ENCODE measurements at regions not wholly inside any gene's neighbourhood (a gene's known extent, or its start where the extent isn't known, plus 50 kb on each side); places are given as distances from the start of the nearest gene placed in this dataset.
"Not testable (repeated sequence)": the region's sequence is repeated elsewhere in the genome, so short reads cannot be mapped to it uniquely, and the experiment has no call there.

DNA sequence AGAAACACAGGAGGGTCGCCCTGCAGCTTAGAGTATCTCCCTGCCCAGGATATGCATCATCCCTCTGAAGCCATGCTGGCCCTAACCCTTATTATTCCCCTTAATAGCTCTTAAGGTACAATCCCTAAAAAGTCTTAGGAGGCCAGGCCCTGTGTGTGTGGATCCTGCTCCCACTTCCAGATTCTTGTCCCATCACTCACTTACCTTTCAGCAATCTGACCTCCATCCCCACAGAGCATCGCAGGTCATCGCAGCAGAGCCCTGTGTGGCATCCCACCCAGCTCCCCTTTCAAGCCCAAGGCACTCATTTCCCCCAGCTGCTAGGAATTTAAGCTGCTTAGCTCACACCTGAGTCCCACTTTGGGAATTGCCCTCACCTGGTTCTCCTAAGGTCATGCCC, 223.8 kb upstream of the SMLR1 start:
- Histone ChIP-seq H3K4me1 (no peaks in the 10 kb centered on the region; the same call in 1 of the 2 replicates), H3K36me3 (replicated peaks) (no peaks in the 10 kb centered on the region), H3K4me3 (no peak overlapping the region), H3K9me3 (no peaks in the 10 kb centered on the region), H3K27me3 (ENCODE audit: low read depth) (no peaks in the 10 kb centered on the region)
- in situ Hi-C loops (cut with MboI; ENCODE audit: low sequenced_read_pairs) = no loop called here
- no peak for DNase-seq (ENCODE audit: low spot score in 2 of 2)

DNA sequence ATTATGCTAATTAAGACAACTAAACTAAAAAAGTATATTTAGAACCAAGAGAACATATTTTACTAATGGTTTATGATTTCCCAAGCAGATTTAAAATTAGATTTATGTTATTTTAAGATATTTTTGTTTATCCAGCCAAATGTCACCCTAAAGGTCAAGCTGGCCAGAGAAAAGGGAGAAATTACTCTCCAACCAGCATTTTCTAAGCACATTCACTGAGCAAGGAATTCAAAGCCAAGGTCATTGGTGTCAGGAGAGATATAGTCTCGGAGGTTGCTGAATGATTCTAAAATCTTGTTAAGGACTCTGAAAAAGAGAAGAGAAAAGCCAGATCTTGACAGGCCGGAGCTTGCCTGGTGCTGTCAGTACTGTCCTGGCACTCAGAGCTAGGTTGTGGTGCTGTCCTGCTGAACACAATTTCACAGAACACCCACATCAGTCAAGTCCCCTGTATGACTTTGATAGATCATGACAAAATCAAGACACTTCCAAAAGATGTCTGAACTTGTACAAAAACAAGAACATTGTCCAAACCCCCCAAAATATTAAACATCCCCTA, 222.3 kb upstream of the SMLR1 start:
- no peak for DNase-seq (ENCODE audit: low spot score in 2 of 2)
- in situ Hi-C loops (cut with MboI; ENCODE audit: low sequenced_read_pairs) = no loop called here
- no peak overlapping the region for H3K4me3 ChIP-seq

GRCh38 chr6:130610303-130610702, 216.9 kb upstream of the SMLR1 start:
- H3K9me3 ChIP-seq = no peaks in the 10 kb centered on the region
- H3K4me3 ChIP-seq = no peak overlapping the region
- H3K36me3 ChIP-seq (replicated peaks) = no peaks in the 10 kb centered on the region
- H3K27me3 ChIP-seq (ENCODE audit: low read depth) = no peaks in the 10 kb centered on the region
- no peaks in the 10 kb centered on the region for H3K4me1 ChIP-seq
- in situ Hi-C loops (cut with MboI; ENCODE audit: low sequenced_read_pairs) = no loop called here
- DNase-seq (ENCODE audit: low spot score in 2 of 2) = no peak

More for the DNA sequence above, 222.3 kb upstream of the SMLR1 start:
- H3K36me3 ChIP-seq (replicated peaks) = no peaks in the 10 kb centered on the region
- H3K9me3 ChIP-seq = no peaks in the 10 kb centered on the region
- no peaks in the 10 kb centered on the region for H3K27me3 ChIP-seq (ENCODE audit: low read depth)
- no peaks in the 10 kb centered on the region for H3K4me1 ChIP-seq

- Histone ChIP-seq H3K4me3 (no peak overlapping the region), H3K27me3 (ENCODE audit: low read depth) (no peaks in the 10 kb centered on the region), H3K9me3 (no peaks in the 10 kb centered on the region), H3K36me3 (replicated peaks) (no peaks in the 10 kb centered on the region), H3K4me1 (no peaks in the 10 kb centered on the region)
- in situ Hi-C loops (cut with MboI; ENCODE audit: low sequenced_read_pairs) = no loop called here
- no peak for DNase-seq (ENCODE audit: low spot score in 2 of 2)
Measured at GRCh38 chr6:130611366-130611765, 215.8 kb upstream of the SMLR1 start.

DNA sequence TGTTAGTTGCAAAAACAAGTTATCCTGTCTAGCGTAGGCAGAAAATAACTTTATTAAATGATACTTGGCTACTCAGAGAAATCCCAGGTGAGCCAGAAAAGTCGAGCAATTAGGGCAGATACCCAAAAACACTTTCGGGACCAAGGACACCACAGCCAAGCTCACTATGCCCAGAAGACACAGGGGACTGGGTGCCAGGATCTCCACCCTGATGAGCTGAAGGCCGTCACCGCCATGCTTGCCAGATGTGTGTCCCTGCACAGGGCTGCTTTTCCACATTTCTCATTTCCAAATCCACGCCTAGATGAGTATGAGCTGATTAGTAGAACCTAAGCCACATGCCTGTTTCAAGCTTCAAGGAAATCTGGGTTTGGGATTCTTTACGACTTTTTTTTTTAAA, 214.0 kb upstream of the SMLR1 start:
- DNase-seq (ENCODE audit: low spot score in 2 of 2) = no peak
- Histone ChIP-seq H3K36me3 (replicated peaks) (no peaks in the 10 kb centered on the region), H3K27me3 (ENCODE audit: low read depth) (no peaks in the 10 kb centered on the region), H3K9me3 (no peaks in the 10 kb centered on the region), H3K4me3 (no peak overlapping the region), H3K4me1 (no peaks in the 10 kb centered on the region)
- in situ Hi-C loops (cut with MboI; ENCODE audit: low sequenced_read_pairs) = no loop called here

DNA sequence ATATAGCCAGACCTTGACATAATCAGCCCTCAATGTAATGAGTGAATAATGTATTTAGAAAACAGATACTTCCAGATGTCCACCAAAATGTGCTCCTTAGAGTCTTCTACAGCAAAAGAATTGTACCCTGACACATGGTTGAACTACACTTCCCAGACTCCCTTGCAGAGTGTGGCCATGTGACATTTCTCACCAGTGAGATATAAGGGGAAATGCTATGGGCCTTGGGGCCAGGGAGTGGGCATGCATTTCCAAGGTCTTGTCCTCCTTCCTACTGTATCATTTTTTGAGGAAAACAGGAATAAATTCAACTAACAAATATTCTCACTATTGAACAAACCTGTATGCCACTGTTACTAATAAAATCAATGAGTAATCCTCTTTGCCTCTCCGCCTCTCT, 211.4 kb upstream of the SMLR1 start:
- H3K4me1 ChIP-seq = no peaks in the 10 kb centered on the region
- H3K36me3 ChIP-seq (replicated peaks) = no peaks in the 10 kb centered on the region
- H3K9me3 ChIP-seq = no peaks in the 10 kb centered on the region
- no peak for DNase-seq (ENCODE audit: low spot score in 2 of 2)
- in situ Hi-C loops (cut with MboI; ENCODE audit: low sequenced_read_pairs) = no loop called here
- no peak overlapping the region for H3K4me3 ChIP-seq
- H3K27me3 ChIP-seq (ENCODE audit: low read depth) = no peaks in the 10 kb centered on the region

DNA sequence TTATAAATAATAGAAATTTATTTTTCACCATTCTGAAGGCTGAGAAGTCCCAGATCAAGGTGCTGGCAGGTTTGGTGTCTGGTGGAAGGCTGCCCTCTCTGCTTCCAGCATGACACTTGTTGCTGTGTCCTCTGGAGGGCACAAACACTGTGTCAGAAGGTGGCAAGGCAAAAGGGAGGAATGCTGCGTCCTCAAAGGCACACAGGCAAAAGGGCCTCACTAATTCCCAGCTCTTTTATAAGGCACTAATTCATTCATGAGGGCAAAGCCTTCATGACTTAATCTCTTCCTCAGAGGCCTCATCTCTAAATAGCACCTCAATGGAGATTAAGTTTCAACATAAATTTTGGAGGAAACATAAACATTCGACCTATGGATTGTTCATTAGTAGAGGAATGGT, 209.5 kb upstream of the SMLR1 start:
- in situ Hi-C loops (cut with MboI; ENCODE audit: low sequenced_read_pairs) = no loop called here
- peak; percentile 12 to 25 for DNase-seq (ENCODE audit: low spot score in 2 of 2)
- Histone ChIP-seq H3K9me3 (no peaks in the 10 kb centered on the region), H3K27me3 (ENCODE audit: low read depth) (no peaks in the 10 kb centered on the region), H3K4me3 (no peak overlapping the region), H3K36me3 (replicated peaks) (no peaks in the 10 kb centered on the region), H3K4me1 (no peaks in the 10 kb centered on the region)

- DNase-seq (ENCODE audit: low spot score in 2 of 2); in situ Hi-C loops (cut with MboI; ENCODE audit: low sequenced_read_pairs); H3K4me1 ChIP-seq; H3K4me3 ChIP-seq; H3K36me3 ChIP-seq (replicated peaks); H3K27me3 ChIP-seq (ENCODE audit: low read depth); H3K9me3 ChIP-seq: not testable (repeated sequence)
Measured at GRCh38 chr6:130618806-130619205, 208.4 kb upstream of the SMLR1 start.

GRCh38 chr6:130620338-130620781, 206.8 kb upstream of the SMLR1 start:
- Histone ChIP-seq H3K27me3 (ENCODE audit: low read depth) (no peaks in the 10 kb centered on the region), H3K4me3 (no peak overlapping the region), H3K9me3 (no peaks in the 10 kb centered on the region), H3K36me3 (replicated peaks) (no peaks in the 10 kb centered on the region), H3K4me1 (no peaks in the 10 kb centered on the region; the same call in 1 of the 2 replicates)
- DNase-seq (ENCODE audit: low spot score in 2 of 2) = no peak
- in situ Hi-C loops (cut with MboI; ENCODE audit: low sequenced_read_pairs) = no loop called here

DNA sequence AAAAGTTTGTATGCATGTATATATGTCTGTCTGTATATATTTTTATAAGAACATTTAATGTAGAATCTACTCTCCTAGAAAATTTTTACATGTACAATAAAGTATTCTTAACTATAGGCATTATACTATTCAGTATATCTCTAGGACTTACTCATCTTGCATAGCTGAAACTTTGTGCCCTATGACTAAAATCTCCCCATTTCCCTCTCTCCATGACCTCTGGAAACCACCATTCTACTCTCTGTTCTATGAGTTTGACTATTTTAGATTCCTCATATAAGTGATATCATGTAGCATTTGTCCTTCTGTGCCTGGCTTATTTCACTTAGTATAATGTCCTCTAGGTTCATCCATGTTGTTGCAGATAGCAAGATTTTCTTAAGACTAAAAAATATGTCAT, 205.1 kb upstream of the SMLR1 start:
- no peak for DNase-seq (ENCODE audit: low spot score in 2 of 2)
- Histone ChIP-seq H3K27me3 (ENCODE audit: low read depth) (no peaks in the 10 kb centered on the region), H3K4me3 (no peak overlapping the region), H3K9me3 (no peaks in the 10 kb centered on the region), H3K4me1 (peaks cover 10% of the 10 kb centered on the region), H3K36me3 (replicated peaks) (no peaks in the 10 kb centered on the region)
- in situ Hi-C loops (cut with MboI; ENCODE audit: low sequenced_read_pairs) = no loop called here

GRCh38 chr6:130624046-130624445, 203.2 kb upstream of the SMLR1 start:
- Histone ChIP-seq H3K4me1 (peaks cover 10% of the 10 kb centered on the region), H3K27me3 (ENCODE audit: low read depth) (no peaks in the 10 kb centered on the region), H3K9me3 (no peaks in the 10 kb centered on the region), H3K36me3 (replicated peaks) (no peaks in the 10 kb centered on the region), H3K4me3 (no peak overlapping the region)
- in situ Hi-C loops (cut with MboI; ENCODE audit: low sequenced_read_pairs) = no loop called here
- no peak for DNase-seq (ENCODE audit: low spot score in 2 of 2)

GRCh38 chr6:130625825-130626527, 201.2 kb upstream of the SMLR1 start:
- H3K4me3 ChIP-seq = no peak overlapping the region
- no peaks in the 10 kb centered on the region for H3K9me3 ChIP-seq
- no peaks in the 10 kb centered on the region for H3K27me3 ChIP-seq (ENCODE audit: low read depth)
- in situ Hi-C loops (cut with MboI; ENCODE audit: low sequenced_read_pairs) = no loop called here
- peak; percentile 33 to 66 for DNase-seq (ENCODE audit: low spot score in 2 of 2)
- no peaks in the 10 kb centered on the region for H3K36me3 ChIP-seq (replicated peaks)
- peaks cover 10% of the 10 kb centered on the region for H3K4me1 ChIP-seq

DNA sequence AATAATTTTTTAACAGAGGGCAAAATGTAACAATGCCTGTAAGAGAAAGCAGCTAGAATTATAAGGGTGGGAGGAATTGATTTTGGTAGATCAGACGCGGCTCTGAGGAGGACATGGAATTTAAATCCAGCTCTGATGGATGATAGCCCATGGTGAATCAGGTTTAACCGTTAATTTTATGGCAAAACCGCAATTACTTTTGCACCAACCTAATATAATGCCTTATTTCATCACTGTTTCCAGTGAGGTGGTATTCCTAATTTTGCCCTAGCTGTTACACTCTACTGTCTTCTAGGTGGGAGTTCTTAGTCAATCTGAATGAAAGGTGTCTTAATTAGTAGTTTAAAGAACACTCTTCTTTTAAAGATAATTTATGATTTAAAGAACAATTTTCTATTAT, 198.3 kb upstream of the SMLR1 start:
- Histone ChIP-seq H3K27me3 (ENCODE audit: low read depth) (no peaks in the 10 kb centered on the region), H3K36me3 (replicated peaks) (no peaks in the 10 kb centered on the region), H3K4me3 (no peak overlapping the region), H3K4me1 (peaks cover 10% of the 10 kb centered on the region), H3K9me3 (no peaks in the 10 kb centered on the region)
- DNase-seq (ENCODE audit: low spot score in 2 of 2) = no peak
- in situ Hi-C loops (cut with MboI; ENCODE audit: low sequenced_read_pairs) = no loop called here

DNA sequence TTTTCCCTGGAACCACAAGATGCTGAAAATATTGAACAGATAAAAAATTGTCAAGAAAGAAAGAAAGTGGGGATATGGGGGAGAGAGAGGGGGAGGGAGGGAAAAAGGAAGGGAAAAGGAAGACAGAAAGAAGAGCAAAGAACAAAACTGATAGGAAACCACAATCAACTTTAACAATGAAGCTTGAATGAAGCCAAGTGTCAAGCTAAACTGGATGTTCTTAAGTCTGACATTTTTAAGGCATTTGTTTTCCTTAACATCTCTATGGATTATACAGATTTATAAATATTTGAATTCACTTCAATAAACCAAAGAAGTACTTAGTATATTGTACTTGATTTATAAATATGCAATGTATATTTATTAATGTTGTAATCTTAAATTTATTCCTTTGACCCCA, 197.6 kb upstream of the SMLR1 start:
- peaks cover 10% of the 10 kb centered on the region for H3K4me1 ChIP-seq
- in situ Hi-C loops (cut with MboI; ENCODE audit: low sequenced_read_pairs) = no loop called here
- no peak for DNase-seq (ENCODE audit: low spot score in 2 of 2)
- H3K9me3 ChIP-seq = no peaks in the 10 kb centered on the region
- no peaks in the 10 kb centered on the region for H3K27me3 ChIP-seq (ENCODE audit: low read depth)
- H3K4me3 ChIP-seq = no peak overlapping the region
- H3K36me3 ChIP-seq (replicated peaks) = no peaks in the 10 kb centered on the region

DNA sequence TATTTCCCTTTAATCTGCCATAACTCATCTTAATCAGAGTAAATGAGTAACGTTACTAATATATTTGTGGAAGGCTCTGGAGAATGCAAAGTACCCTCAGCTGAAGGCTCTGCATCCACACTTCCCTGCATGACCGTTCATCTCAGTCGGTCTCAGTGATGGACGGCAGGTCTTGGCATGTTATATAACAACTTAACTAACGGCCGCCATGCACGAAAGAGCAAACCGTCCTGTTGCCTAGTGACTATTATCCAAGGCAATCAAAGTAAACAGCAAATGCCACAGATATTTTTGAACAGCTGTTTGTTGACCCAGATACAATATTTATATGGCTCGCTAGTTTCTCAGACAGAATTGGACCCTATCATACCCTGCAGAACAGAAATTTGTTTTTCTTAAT, 194.9 kb upstream of the SMLR1 start:
- H3K4me3 ChIP-seq = no peak overlapping the region
- no peaks in the 10 kb centered on the region for H3K36me3 ChIP-seq (replicated peaks)
- no peaks in the 10 kb centered on the region for H3K9me3 ChIP-seq
- in situ Hi-C loops (cut with MboI; ENCODE audit: low sequenced_read_pairs) = no loop called here
- no peaks in the 10 kb centered on the region for H3K27me3 ChIP-seq (ENCODE audit: low read depth)
- no peak for DNase-seq (ENCODE audit: low spot score in 2 of 2)
- H3K4me1 ChIP-seq = no peaks in the 10 kb centered on the region
